IPS DF 19.7 (cell line): ENCODE measurements at regions not wholly inside any gene's neighbourhood (a gene's known extent, or its start where the extent isn't known, plus 50 kb on each side); places are given as distances from the start of the nearest gene placed in this dataset.

ENCODE experiments used
- DNase-seq: peaks from one replicate; pipeline ENCODE4 v3.0.0-alpha.2; 2013; ENCODE audit warnings: low read depth, low spot score

GRCh38 chr5:124647352-124647751, 99.1 kb downstream of the ZNF608 start:
- no peak for DNase-seq

- no peak for DNase-seq
These were observed 101.0 kb downstream of the ZNF608 start for GRCh38 chr5:124645396-124645795.

DNA sequence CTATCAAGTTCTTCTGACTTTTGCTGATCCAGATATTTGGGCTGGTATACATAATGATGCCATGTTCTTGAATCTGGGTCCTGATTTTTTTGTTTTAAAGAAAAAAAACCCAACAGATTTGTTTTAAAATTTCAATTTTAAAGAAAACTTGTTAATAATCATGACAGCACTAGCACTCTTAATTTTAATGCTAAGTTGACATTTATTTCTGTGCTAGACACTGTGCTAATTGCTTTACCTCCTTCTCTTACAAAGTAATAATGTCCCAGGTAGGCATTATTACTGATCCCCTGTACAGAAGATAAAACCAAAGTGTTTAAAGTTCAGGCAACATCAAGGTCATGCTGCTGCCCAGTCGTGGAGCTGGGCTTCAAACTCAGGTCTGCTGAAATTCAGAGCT, 101.9 kb downstream of the ZNF608 start:
- DNase-seq = no peak

GRCh38 chr5:124644138-124644537, 102.3 kb downstream of the ZNF608 start:
- no peak for DNase-seq

GRCh38 chr5:124643336-124643735, 103.1 kb downstream of the ZNF608 start:
- DNase-seq = no peak

DNA sequence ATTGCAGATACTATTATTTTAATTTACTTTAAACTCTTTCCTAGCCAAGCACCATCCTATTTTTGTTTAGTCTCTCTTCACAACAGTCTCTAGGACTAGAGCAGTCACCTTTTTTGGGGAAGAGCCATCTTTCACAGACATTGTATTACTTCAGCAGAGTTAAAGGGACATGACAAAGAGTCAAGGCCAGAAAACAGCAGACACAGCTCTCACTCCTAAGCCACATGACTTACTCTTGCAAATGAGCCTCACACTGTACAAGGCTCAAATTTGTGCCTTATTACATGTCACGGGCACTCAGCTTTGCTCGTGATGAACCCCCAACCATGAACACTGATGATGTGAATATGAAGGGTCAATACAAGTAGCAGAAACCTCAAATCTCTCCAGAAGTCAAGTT, 104.3 kb downstream of the ZNF608 start:
- DNase-seq = no peak

- no peak for DNase-seq
These were observed 105.2 kb downstream of the ZNF608 start for GRCh38 chr5:124641154-124641792.

DNA sequence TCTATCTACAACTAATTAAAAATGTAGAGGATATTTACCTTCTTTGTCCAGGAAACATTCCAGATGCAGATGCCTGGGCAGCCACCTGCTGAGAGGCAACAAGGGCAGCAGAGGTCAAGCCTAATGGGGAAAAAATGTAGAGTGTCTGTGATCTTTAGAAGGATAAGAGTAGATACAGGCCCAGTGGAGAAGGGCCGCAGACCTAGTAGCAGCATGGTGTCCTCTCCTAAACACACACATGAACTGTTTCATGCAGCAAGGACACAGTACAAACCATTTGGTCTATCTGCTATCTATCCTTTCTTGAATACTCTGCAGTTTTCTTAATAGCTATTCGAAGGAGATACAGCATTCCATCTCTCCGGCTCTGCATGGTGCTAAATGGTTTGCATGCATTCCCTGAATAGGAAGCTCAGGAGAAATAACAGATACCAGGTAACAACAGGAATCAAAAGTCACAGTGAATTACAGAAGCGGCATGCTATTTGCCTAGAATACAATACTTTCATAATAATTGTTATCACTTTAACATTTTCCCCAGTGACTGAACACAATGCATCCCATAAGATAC, 107.3 kb downstream of the ZNF608 start:
- DNase-seq = peak; percentile 52

- DNase-seq = no peak
These were observed 109.4 kb downstream of the ZNF608 start for GRCh38 chr5:124637011-124637410.

GRCh38 chr5:124634741-124635323, 111.6 kb downstream of the ZNF608 start:
- no peak for DNase-seq

DNA sequence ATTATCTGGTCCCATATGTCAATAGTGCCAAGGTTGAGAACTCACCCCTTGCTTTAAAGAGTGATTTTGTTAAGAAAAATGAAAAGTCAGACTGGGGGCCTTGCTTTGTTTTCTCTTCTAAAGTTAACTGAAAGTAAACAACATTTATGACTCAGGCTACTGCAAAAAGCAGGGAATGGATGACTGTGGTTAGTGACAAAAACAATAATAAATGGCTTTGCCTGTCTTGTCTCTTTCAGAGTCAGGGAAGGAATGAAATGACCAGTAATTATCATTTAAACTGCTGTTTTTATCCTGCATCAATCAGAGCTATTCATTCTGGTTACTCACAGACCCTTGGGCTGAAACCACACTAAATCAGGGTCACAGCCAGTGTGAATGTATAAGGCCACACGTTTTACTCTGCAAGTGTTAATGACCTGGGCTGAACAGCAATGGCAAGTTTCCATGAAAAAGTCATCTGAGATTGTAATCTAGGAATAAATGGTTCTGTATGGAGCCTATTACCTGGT, 112.2 kb downstream of the ZNF608 start:
- no peak for DNase-seq

GRCh38 chr5:124633209-124633608, 113.2 kb downstream of the ZNF608 start:
- DNase-seq = no peak

DNA sequence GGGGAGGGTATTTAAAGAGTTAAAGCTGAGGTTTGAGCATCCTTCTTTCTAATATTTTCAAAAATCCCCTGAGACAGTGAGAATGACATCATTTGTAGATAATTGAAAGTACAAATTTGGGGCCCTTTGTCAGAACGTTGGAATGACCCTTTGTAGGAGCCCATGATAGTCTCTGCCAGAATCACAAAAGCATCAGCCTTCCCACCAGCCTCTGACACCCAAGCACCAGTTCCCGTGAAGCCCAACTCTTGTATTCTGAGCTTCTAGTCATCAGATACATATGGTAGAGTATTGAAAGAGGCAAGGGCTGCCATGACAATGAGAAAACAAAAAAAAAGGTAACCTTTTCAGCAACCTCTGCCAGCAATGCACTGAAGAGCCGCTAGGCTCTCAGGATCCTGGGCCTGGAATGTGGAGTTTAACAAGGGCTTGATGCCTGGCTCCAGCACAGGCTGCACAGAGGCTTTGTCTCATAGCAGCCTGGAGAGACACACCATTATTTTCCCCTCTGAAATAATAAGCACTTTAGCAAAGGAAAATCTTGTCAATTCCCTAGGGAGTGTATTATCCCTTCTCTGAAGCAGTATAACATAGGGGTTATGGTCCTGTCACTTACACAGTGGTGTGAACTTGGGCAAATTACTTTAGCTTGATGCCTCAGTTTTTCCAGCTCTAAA, 114.4 kb downstream of the ZNF608 start:
- DNase-seq = no peak

DNA sequence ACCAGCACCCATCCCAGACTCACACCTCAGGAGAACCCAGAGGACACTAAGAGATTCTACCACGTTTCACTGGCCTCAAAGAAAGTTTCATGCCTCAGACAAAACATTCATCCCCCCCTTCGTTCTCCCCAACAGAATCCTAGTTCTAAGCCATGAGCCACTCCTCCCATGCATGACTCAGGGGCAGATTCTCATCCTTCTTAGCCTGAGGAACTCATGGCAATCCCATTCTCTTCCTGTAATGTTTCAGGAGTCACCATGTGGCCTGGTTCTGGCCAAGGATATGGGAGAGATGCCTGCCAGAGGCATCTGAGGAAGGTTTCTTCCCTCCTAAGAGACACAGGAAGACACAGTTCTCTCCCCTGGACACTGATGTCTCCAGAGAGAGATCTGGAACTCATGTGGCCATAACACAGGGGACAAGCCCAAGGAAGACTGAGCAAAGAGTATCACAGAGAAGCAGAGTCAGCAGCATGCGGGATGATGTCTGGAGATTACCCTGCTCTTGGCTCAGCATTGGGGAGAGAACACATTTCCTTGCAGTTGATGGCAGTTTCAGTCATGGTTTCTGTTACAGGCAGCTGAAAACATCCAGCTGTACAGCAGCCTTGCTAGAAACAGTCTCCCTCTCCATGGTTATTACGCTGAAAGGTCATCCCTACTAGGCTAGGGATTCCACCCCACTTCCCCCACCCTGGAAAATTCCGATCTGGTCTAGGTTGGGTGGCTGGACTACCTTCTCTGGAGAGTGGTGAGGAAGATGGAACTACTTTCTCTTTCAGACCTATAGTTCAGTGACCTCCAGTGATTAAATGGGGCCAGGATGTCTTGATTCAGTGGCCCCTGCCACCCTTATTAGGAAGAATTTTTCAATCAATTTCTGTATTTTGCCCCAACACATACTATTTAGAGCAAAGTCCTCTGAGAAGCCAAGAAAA, 115.4 kb downstream of the ZNF608 start:
- DNase-seq = no peak

GRCh38 chr5:124628721-124629596, 117.5 kb downstream of the ZNF608 start:
- no peak for DNase-seq

GRCh38 chr5:124627815-124628595, 118.4 kb downstream of the ZNF608 start:
- DNase-seq = no peak

GRCh38 chr5:124626053-124626452, 120.4 kb downstream of the ZNF608 start:
- DNase-seq = no peak

- no peak for DNase-seq
These were observed 123.2 kb downstream of the ZNF608 start for GRCh38 chr5:124623265-124623664.

GRCh38 chr5:124622851-124623250, 123.6 kb downstream of the ZNF608 start:
- no peak for DNase-seq

GRCh38 chr5:124621279-124621678, 125.2 kb downstream of the ZNF608 start:
- no peak for DNase-seq
